ENCODE measurements at regions not wholly inside any gene's neighbourhood (a gene's known extent, or its start where the extent isn't known, plus 50 kb on each side); places are given as distances from the start of the nearest gene placed in this dataset.
"Not testable (repeated sequence)": the region's sequence is repeated elsewhere in the genome, so short reads cannot be mapped to it uniquely, and the experiment has no call there.

DNA sequence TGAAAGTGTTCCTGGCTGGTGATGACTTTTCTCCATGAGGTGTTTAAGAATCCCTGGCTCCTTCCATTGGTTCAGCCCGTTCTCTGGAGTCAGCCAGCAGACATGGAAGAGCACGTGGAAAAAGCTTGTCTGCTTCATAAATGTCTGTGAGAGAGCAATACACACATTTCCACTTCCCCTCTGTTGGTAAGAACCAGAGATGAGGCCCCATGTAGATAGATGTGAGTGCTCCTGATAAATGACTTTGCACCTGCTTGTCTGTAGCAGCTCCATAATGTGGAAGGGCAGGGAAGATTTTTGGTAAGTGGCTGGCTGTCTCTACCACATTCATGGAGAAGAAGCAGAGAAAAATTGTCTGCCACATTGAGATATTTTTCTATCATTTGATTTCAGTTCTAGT, 325.8 kb downstream of the LMO7 start:
- Histone ChIP-seq H3K27ac (no peak overlapping the region), H3K4me3 (no peak overlapping the region), H3K27me3 (no peaks in the 10 kb centered on the region), H3K9me3 (no peaks in the 10 kb centered on the region), H3K4me1 (no peaks in the 10 kb centered on the region), H3K36me3 (no peaks in the 10 kb centered on the region)
- DNase-seq (no peak), ATAC-seq (ENCODE audit: low FRiP score in 2 of 2) (no peak)
- 82 to 93% methylated on average over 2 of the region's 2 CpGs for WGBS, 2 donors
- TF ChIP-seq, protein P1, sequence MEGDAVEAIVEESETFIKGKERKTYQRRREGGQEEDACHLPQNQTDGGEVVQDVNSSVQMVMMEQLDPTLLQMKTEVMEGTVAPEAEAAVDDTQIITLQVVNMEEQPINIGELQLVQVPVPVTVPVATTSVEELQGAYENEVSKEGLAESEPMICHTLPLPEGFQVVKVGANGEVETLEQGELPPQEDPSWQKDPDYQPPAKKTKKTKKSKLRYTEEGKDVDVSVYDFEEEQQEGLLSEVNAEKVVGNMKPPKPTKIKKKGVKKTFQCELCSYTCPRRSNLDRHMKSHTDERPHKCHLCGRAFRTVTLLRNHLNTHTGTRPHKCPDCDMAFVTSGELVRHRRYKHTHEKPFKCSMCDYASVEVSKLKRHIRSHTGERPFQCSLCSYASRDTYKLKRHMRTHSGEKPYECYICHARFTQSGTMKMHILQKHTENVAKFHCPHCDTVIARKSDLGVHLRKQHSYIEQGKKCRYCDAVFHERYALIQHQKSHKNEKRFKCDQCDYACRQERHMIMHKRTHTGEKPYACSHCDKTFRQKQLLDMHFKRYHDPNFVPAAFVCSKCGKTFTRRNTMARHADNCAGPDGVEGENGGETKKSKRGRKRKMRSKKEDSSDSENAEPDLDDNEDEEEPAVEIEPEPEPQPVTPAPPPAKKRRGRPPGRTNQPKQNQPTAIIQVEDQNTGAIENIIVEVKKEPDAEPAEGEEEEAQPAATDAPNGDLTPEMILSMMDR (IDR thresholded peaks at IDR 0.05), result no peak
- TF ChIP-seq EP300 (IDR thresholded peaks at IDR 0.05), result no peak
- TF ChIP-seq POLR2A (IDR thresholded peaks at IDR 0.05), result no peak
- TF ChIP-seq POLR2AphosphoS5 (IDR thresholded peaks at IDR 0.05), result no peak

DNA sequence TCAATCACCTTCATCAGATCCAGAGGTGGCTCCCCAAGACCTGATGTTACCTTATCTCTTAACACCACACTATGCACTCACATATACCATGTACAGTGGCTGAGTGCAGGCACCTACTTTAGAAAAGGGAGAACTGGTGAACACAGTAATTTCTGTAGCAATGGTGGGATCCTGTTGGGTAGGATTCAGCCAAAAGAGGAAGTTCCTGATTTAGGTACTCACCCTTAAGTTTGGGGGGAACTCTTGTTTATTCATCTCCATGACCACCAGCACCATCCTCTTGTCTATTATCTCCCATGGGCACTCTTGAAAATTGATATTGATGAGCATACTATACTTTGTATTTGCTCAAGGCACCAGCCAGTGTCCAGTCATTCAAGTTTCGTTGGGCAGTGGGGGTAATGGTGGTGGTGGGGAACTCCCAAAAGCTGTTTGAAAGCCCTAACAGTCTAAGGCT, 324.4 kb downstream of the LMO7 start:
- no peak overlapping the region for H3K27ac ChIP-seq
- TF ChIP-seq POLR2A (IDR thresholded peaks at IDR 0.05) (no peak), EP300 (IDR thresholded peaks at IDR 0.05) (no peak), POLR2AphosphoS5 (IDR thresholded peaks at IDR 0.05) (no peak)
- TF ChIP-seq, protein P1 (IDR thresholded peaks at IDR 0.05), result no peak
- no peak for DNase-seq
- ATAC-seq (ENCODE audit: low FRiP score in 2 of 2), result no peak
- 87 to 92% methylated on average over 1 of the region's 1 CpG for WGBS, 2 donors
- H3K27me3 ChIP-seq, result no peaks in the 10 kb centered on the region
- H3K36me3 ChIP-seq, result no peaks in the 10 kb centered on the region
- H3K4me3 ChIP-seq, result no peak overlapping the region
- H3K4me1 ChIP-seq, result no peaks in the 10 kb centered on the region
- H3K9me3 ChIP-seq, result no peaks in the 10 kb centered on the region

DNA sequence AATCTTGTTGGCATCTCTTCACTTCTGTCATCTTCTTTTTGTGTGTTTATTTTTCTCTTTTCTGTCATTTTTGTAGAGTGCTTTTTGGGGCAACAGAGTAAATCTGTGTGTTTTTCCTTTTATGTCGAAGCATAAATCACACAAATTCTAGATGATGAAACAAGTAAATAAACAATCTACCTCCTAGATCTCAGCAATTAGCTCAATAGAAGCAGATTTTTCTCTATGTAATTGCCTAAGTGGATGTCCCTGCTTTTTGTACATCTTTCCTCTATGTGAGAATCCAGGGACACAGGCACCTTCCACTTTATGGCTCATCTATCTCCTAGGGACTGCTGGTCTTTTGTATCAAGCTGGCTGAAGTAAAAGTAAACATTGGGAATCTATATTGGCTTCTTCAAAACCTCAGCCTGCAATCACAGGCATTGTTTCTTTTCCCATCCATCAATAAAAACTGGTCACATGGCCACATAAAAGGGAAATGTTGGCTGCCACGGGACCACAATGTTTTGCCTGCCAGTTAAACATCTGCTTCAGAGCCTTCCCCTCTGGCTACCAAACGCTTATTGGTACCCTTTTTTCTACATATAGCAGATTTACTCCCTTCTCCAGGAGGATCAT, 323.8 kb downstream of the LMO7 start:
- Histone ChIP-seq H3K4me3 (no peak overlapping the region), H3K4me1 (no peaks in the 10 kb centered on the region), H3K36me3 (no peaks in the 10 kb centered on the region), H3K9me3 (no peaks in the 10 kb centered on the region), H3K27me3 (no peaks in the 10 kb centered on the region), H3K27ac (no peak overlapping the region)
- TF ChIP-seq POLR2A (IDR thresholded peaks at IDR 0.05) (no peak), EP300 (IDR thresholded peaks at IDR 0.05) (no peak), POLR2AphosphoS5 (IDR thresholded peaks at IDR 0.05) (no peak)
- TF ChIP-seq, protein P1 (IDR thresholded peaks at IDR 0.05), result no peak
- no peak for DNase-seq
- WGBS, 2 donors, result 51 to 58% methylated on average over 3 of the region's 3 CpGs
- ATAC-seq (ENCODE audit: low FRiP score in 2 of 2), result no peak

DNA sequence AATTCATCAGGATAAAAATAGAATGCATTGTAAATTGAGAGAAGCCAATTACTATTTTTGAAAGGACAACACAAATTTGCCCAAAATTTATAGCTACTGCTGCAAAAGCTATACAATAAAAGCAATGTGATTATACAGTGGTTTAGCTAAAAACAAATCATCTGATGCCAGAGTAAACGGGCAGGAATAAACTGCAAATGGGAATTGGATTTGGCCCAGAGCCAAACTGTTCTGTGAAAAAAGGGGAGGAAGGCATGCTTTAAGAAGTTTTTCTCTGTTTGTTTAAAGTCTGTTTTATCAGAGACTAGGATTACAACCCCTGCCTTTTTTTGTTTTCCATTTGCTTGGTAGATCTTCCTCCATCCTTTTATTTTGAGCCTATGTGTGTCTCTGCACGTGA, 317.5 kb downstream of the LMO7 start:
- 70 to 76% methylated on average over 2 of the region's 2 CpGs for WGBS, 2 donors
- not testable (repeated sequence) for H3K27me3 ChIP-seq; H3K4me3 ChIP-seq; ATAC-seq (ENCODE audit: low FRiP score in 2 of 2); H3K9me3 ChIP-seq; DNase-seq; H3K36me3 ChIP-seq; H3K4me1 ChIP-seq; H3K27ac ChIP-seq

DNA sequence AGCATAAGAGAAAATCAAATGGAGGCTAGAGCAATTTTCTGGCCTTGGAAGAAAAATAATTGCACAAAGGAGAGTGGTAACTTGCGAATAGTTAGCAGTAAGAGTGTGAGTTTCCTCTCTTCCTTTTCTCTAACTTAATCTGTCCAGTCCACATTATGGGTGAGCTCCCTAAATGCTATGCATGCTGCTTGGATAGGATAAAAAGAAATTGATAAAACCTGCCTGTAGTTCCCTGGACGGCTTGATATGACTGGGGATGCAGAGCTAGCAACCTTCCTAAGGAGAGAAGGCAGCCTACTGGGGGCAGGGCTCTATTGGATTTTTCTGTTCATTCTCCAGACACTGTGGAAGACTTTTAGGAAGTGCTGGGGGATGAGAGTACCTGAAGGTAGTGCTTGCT, 311.3 kb downstream of the LMO7 start:
- no peaks in the 10 kb centered on the region for H3K36me3 ChIP-seq
- H3K27me3 ChIP-seq, result no peaks in the 10 kb centered on the region
- TF ChIP-seq, protein P1 (IDR thresholded peaks at IDR 0.05), result no peak
- TF ChIP-seq EP300 (IDR thresholded peaks at IDR 0.05), result no peak
- no peak for TF ChIP-seq POLR2A (IDR thresholded peaks at IDR 0.05)
- no peak for TF ChIP-seq POLR2AphosphoS5 (IDR thresholded peaks at IDR 0.05)
- no peak for DNase-seq
- H3K27ac ChIP-seq, result no peak overlapping the region
- H3K4me1 ChIP-seq, result no peaks in the 10 kb centered on the region
- H3K9me3 ChIP-seq, result no peaks in the 10 kb centered on the region
- ATAC-seq (ENCODE audit: low FRiP score in 2 of 2), result no peak
- 94 to 98% methylated on average over 2 of the region's 2 CpGs for WGBS, 2 donors
- H3K4me3 ChIP-seq, result no peak overlapping the region

All from upper lobe of left lung (tissue), 6 donors.